Mucosa of descending colon (tissue), 3 donors: ENCODE measurements at regions not wholly inside any gene's neighbourhood (a gene's known extent, or its start where the extent isn't known, plus 50 kb on each side); places are given as distances from the start of the nearest gene placed in this dataset.

Experiments
- ATAC-seq: fragments of 200-7000 bp; cut with Tn5 transposase; one replicate; pipeline ENCODE4 v1.9.1; 2020; ENCODE audit warnings: mild to moderate bottlenecking, moderate library complexity
- DNase-seq, 3 donors: peaks; one replicate each; pipeline ENCODE4 v3.0.0-alpha.2; 2020
- H3K36me3 ChIP-seq: fragments of 200-600 bp; one replicate; pipeline ENCODE4 v1.8.0; 2021; ENCODE audit warnings: low read depth, mild to moderate bottlenecking
- H3K4me1 ChIP-seq: fragments of 200-600 bp; one replicate; pipeline ENCODE4 v1.8.0; 2021; ENCODE audit warnings: low read depth, mild to moderate bottlenecking
- H3K4me3 ChIP-seq: fragments of 200-600 bp; one replicate; pipeline ENCODE4 v1.8.0; 2021; ENCODE audit warnings: mild to moderate bottlenecking
- H3K9me3 ChIP-seq: fragments of 200-600 bp; one replicate; pipeline ENCODE4 v1.8.0; 2021; ENCODE audit warnings: mild to moderate bottlenecking
- intact Hi-C, 2 donors: fragments of 100-400 bp; cut with DNase I in 1 of 2; cut with micrococcal nuclease in 1 of 2; formaldehyde crosslinking; loops; one replicate each; pipeline versions ENCODE4 v1.11.0 to v1.11.1; 2022; cut with DNase I, micrococcal nuclease
- TF ChIP-seq, protein P1 (sequence below): fragments of 200-600 bp; IDR thresholded peaks from one replicate; pipeline ENCODE4 v1.8.0; 2022; ENCODE audit warnings: antibody characterized with exemption, mild to moderate bottlenecking
- donor health status: DM: no; HTN: no; CAD: no; lungs with moderate emphysema.
- donor health status: DM: no; HTN: no; CAD: no.
- donor health status: DM: no; HTN: yes; CAD: no.

DNA sequence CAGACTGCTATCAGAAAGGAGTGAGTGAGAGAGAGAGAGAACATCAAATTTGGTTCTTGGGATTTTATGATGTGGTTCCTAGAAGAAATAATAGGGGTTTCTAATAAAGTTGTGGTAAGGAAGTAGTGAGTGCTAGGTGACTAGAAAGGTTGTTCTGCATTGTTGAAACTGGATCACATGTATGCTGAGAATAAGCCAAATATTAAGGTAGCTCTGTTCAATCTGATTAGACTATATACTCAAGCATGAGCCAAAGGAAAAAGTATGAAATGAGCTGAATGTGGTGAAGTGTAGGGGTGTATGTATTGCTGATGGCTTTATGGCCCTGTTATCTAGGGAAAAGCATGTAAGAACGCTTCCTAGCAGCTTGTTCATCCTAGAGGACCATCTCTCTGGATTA is 63.0 kb upstream of the IMPG1 start:
- Histone ChIP-seq H3K4me1 (no peaks in the 10 kb centered on the region), H3K36me3 (no peaks in the 10 kb centered on the region), H3K9me3 (peaks cover 3% of the 10 kb centered on the region), H3K4me3 (no peak overlapping the region)
- intact Hi-C loops, result no loop called here
- DNase-seq (no peak), ATAC-seq (no peak)
- TF ChIP-seq, protein P1, sequence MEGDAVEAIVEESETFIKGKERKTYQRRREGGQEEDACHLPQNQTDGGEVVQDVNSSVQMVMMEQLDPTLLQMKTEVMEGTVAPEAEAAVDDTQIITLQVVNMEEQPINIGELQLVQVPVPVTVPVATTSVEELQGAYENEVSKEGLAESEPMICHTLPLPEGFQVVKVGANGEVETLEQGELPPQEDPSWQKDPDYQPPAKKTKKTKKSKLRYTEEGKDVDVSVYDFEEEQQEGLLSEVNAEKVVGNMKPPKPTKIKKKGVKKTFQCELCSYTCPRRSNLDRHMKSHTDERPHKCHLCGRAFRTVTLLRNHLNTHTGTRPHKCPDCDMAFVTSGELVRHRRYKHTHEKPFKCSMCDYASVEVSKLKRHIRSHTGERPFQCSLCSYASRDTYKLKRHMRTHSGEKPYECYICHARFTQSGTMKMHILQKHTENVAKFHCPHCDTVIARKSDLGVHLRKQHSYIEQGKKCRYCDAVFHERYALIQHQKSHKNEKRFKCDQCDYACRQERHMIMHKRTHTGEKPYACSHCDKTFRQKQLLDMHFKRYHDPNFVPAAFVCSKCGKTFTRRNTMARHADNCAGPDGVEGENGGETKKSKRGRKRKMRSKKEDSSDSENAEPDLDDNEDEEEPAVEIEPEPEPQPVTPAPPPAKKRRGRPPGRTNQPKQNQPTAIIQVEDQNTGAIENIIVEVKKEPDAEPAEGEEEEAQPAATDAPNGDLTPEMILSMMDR, result no peak

DNA sequence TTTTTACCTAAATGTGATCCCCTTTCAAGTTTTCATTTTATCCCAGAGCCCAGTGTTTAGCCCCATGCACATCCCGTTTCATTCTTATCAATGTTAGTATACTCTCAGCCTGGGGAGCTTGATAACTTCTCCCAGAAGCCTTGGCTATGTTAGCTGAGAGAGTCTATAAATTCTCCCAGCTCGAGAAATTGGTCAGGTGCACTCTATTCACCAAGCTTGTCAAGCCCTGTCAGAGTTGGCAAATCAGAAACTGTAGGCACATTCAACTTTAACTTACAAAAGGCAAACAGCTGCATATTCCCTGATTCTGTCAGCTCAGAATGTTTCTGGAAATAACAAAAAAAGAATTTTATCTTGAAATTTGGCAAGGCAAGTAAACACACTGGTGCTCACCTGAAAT is 62.2 kb upstream of the IMPG1 start:
- ATAC-seq (no peak), DNase-seq (no peak)
- intact Hi-C loops, result no loop called here
- Histone ChIP-seq H3K36me3 (no peaks in the 10 kb centered on the region), H3K4me1 (no peaks in the 10 kb centered on the region), H3K4me3 (no peak overlapping the region), H3K9me3 (peaks cover 3% of the 10 kb centered on the region)
- TF ChIP-seq, protein P1, result no peak

DNA sequence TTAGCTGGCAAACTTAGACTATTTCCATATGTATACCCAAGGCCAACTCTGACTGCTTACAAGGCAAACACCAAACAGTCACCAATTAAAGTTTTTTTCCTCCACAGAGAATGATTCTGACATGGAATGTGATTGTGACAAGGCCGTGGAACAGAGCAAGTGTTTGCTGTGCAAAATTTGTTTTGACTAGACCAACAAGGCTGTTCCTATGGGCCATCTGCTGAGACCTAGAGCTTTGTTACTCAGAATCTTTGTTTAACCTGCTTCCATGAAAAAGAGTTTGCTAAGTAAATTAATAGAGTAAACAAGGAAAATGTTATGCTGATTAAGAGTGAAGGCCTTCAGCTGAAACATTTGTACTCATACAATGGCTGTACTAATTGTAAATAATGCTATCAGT is 51.6 kb upstream of the IMPG1 start:
- intact Hi-C loops, result no loop called here
- TF ChIP-seq, protein P1, result no peak
- DNase-seq (no peak), ATAC-seq (no peak)
- peaks cover 8% of the 10 kb centered on the region for H3K9me3 ChIP-seq
- no peaks in the 10 kb centered on the region for H3K4me1 ChIP-seq
- no peak overlapping the region for H3K4me3 ChIP-seq
- H3K36me3 ChIP-seq, result no peaks in the 10 kb centered on the region
